GM18858 (cell line): ENCODE measurements at regions not wholly inside any gene's neighbourhood (a gene's known extent, or its start where the extent isn't known, plus 50 kb on each side); places are given as distances from the start of the nearest gene placed in this dataset.

Experiments used
- ATAC-seq: cut with Tn5 transposase; IDR thresholded peaks from one replicate; pipeline ENCODE4 v1.9.1; 2021; ENCODE audit not compliant: unreplicated experiment

- peak; percentile 65 for ATAC-seq
These were observed 286.0 kb upstream of the TUSC1 start for GRCh38 chr9:25964239-25964638.

GRCh38 chr9:25960178-25960577 lies 281.9 kb upstream of the TUSC1 start:
- ATAC-seq: no peak

- no peak for ATAC-seq
These were observed 276.0 kb upstream of the TUSC1 start for GRCh38 chr9:25954209-25954608.

- no peak for ATAC-seq
These were observed 269.9 kb upstream of the TUSC1 start for GRCh38 chr9:25948182-25948581.

- ATAC-seq: no peak
These were observed 260.9 kb upstream of the TUSC1 start for GRCh38 chr9:25939126-25939525.

GRCh38 chr9:25936031-25936430 lies 257.8 kb upstream of the TUSC1 start:
- no peak for ATAC-seq

- no peak for ATAC-seq
These were observed 256.9 kb upstream of the TUSC1 start for GRCh38 chr9:25935188-25935587.

- no peak for ATAC-seq
These were observed 240.5 kb upstream of the TUSC1 start for GRCh38 chr9:25918761-25919160.

- no peak for ATAC-seq
These were observed 239.6 kb upstream of the TUSC1 start for GRCh38 chr9:25917731-25918362.

GRCh38 chr9:25913806-25914205 lies 235.6 kb upstream of the TUSC1 start:
- no peak for ATAC-seq

GRCh38 chr9:25904701-25905100 lies 226.5 kb upstream of the TUSC1 start:
- no peak for ATAC-seq

GRCh38 chr9:25891527-25891926 lies 213.3 kb upstream of the TUSC1 start:
- no peak for ATAC-seq

GRCh38 chr9:25889661-25890060 lies 211.4 kb upstream of the TUSC1 start:
- ATAC-seq: no peak

GRCh38 chr9:25876248-25876647 lies 198.0 kb upstream of the TUSC1 start:
- ATAC-seq: no peak

GRCh38 chr9:25864509-25864908 lies 186.3 kb upstream of the TUSC1 start:
- no peak for ATAC-seq

- no peak for ATAC-seq
These were observed 183.2 kb upstream of the TUSC1 start for GRCh38 chr9:25861421-25861820.

GRCh38 chr9:25857147-25857546 lies 178.9 kb upstream of the TUSC1 start:
- no peak for ATAC-seq

- ATAC-seq: no peak
These were observed 172.6 kb upstream of the TUSC1 start for GRCh38 chr9:25850803-25851202.

- no peak for ATAC-seq
These were observed 167.6 kb upstream of the TUSC1 start for GRCh38 chr9:25845867-25846266.

GRCh38 chr9:25830381-25830780 lies 152.1 kb upstream of the TUSC1 start:
- no peak for ATAC-seq

GRCh38 chr9:25827626-25828025 lies 149.4 kb upstream of the TUSC1 start:
- ATAC-seq: no peak

GRCh38 chr9:25816439-25816838 lies 138.2 kb upstream of the TUSC1 start:
- no peak for ATAC-seq

GRCh38 chr9:25814023-25814422 lies 135.8 kb upstream of the TUSC1 start:
- ATAC-seq: no peak
